Heart left ventricle (tissue), 16 donors: ENCODE measurements at regions not wholly inside any gene's neighbourhood (a gene's known extent, or its start where the extent isn't known, plus 50 kb on each side); places are given as distances from the start of the nearest gene placed in this dataset.

ENCODE experiments used
- ATAC-seq, 4 donors: fragments of 200-7000 bp; cut with Tn5 transposase; one replicate each; pipeline ENCODE4 v1.9.1; 2020 to 2022; ENCODE audit warnings: moderate library complexity in 4 of 4, mild to moderate bottlenecking in 3 of 4, moderate number of reproducible peaks in 1 of 4
- DNase-seq, 5 donors: peaks; one replicate each; pipeline ENCODE4 v3.0.0-alpha.2; 2020
- H3K27ac ChIP-seq, 12 donors: fragments of 200-600 bp; sonication (generic) in 4 of 12; one replicate each; pipeline versions ENCODE4 v1.5.0 to v1.8.0; 2016 to 2022; ENCODE audit warnings: mild to moderate bottlenecking in 2 of 12
- H3K27me3 ChIP-seq, 9 donors: fragments of 200-600 bp; sonication (generic) in 2 of 9; one replicate each; pipeline versions ENCODE4 v1.5.1 to v1.8.0; 2016 to 2022; ENCODE audit warnings: mild to moderate bottlenecking in 3 of 9
- H3K36me3 ChIP-seq, 9 donors: fragments of 200-600 bp; sonication (generic) in 2 of 9; one replicate each; pipeline versions ENCODE4 v1.5.0 to v1.8.0; 2018 to 2022; ENCODE audit warnings: mild to moderate bottlenecking in 2 of 9
- H3K4me1 ChIP-seq, 12 donors: fragments of 200-600 bp; sonication (generic) in 4 of 12; one replicate each; pipeline versions ENCODE4 v1.5.0 to v1.8.0; 2016 to 2022; ENCODE audit warnings: mild to moderate bottlenecking in 3 of 12
- H3K4me3 ChIP-seq, 12 donors: fragments of 200-600 bp; sonication (generic) in 4 of 12; one replicate each; pipeline versions ENCODE4 v1.5.0 to v1.8.0; 2017 to 2022; ENCODE audit warnings: mild to moderate bottlenecking in 9 of 12, moderate library complexity in 4 of 12
- H3K9me3 ChIP-seq, 12 donors: fragments of 200-600 bp; sonication (generic) in 4 of 12; one replicate each; pipeline versions ENCODE4 v1.5.0 to v1.8.0; 2016 to 2022; ENCODE audit warnings: mild to moderate bottlenecking in 1 of 12
- CTCF ChIP-seq, 12 donors: fragments of 200-600 bp; sonication (generic) in 4 of 12; IDR thresholded peaks; one replicate each; pipeline versions ENCODE4 v1.5.0 to v1.8.0; 2018 to 2022; ENCODE audit warnings: antibody characterized with exemption in 12 of 12, mild to moderate bottlenecking in 5 of 12
- POLR2A ChIP-seq, 2 donors: fragments of 450-650 bp; IDR thresholded peaks; one replicate each; pipeline ENCODE4 v1.6.1; 2017; ENCODE audit warnings: antibody characterized with exemption in 2 of 2, mild to moderate bottlenecking in 2 of 2, moderate library complexity in 2 of 2
- WGBS, 4 donors: extraction: QIAGEN DNeasy Blood & Tissue Kit in 2 of 4; methylation state at CpG; one replicate each; pipeline versions ENCODE4 v1.1.5 to v1.1.7; 2013 to 2018; 5-methylcytosine and 5-hydroxymethylcytosine counted together
- intact Hi-C, 10 donors: fragments of 100-400 bp; cut with DNase I; formaldehyde crosslinking; loops; one replicate each; pipeline versions ENCODE4 v1.11.1 to v1.14.2; 2022
- donor health status: ischemic (EF 13 %, LVEDD 7.1; RV severe dilation, severe dysfunction).
- donor health status: healthy with polysubstance abuse.
- donor health status: DM: no; HTN: yes; CAD: no.
- donor health status: DM: no; HTN: no; CAD: no.
- donor health status: ischemic (EF 25% LVEDD 6.9; RV normal size, moderate dysfunction).
- donor health status: ischemic (EF 25% LVEDD 5.7; RV mildly dilated, moderate dysfunction).
- donor health status: healthy.
- donor health status: DM: yes; HTN: yes; CAD: no.
- donor health status: ischemic (EF 35%, LVEDD 5.7; RV mildly dilated, moderate dysfunction).
- donor health status: nonischemic (EF 11% LVEDD 7.7; RV severe dilation, severe dysfunction).
- donor health status: DM: yes; HTN: yes; CAD: no.
- donor health status: PGD.
- donor health status: ischemic (EF 29% LVEDD 5.4; RV normal size, mild dysfunction).
- donor health status: nonischemic (EF 23%, LVEDD 6.1; RV moderate dilation, normal function).

DNA sequence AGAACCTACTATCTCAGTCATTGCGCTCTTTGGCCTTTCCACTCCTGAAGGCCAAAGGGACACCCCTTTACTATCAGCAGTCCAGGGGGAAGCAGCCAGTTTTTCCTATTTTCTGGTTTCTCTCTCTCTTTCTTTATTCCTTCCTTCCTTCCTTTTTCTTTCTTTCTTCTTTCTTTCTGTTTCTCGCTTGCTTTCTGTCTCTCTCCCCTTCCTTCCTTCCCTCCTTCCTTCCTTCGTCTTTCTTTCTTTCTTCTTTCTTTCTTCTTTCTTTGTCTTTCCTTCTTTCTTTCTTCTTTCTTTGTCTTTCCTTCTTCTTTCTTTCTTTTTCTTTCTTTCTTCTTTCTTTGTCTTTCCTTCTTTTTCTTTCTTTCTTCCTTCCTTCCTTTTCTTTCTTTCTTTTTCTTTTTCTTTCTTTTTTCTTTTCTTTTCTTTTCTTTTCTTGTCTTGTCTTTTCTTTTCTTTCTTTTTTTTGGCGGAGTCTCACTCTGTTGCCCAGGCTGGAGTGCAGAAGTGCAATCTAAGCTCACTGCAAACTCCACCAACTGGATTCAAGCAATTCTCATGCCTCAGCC is 64.9 kb upstream of the OTX2 start:
- intact Hi-C loops = no loop called here
- Histone ChIP-seq H3K4me1 (no peaks in the 10 kb centered on the region), H3K36me3 (no peaks in the 10 kb centered on the region), H3K9me3 (no peaks in the 10 kb centered on the region), H3K4me3 (no peak overlapping the region), H3K27me3 (peaks cover 0 to 4% (median 0%) of the 10 kb centered on the region in 9 donors), H3K27ac (no peak overlapping the region)
- TF ChIP-seq CTCF (IDR thresholded peaks at IDR 0.05) (no peak), POLR2A (IDR thresholded peaks at IDR 0.05) (no peak)
- ATAC-seq = no peak
- no peak for DNase-seq
- WGBS, 4 donors = 82 to 93% (median 87%) methylated on average over 4 of the region's 4 CpGs

GRCh38 chr14:56874375-56874774 is 64.1 kb upstream of the OTX2 start:
- 12 to 16% (median 14%) methylated on average over 5 of the region's 5 CpGs for WGBS, 4 donors
- intact Hi-C loops = no loop called here

DNA sequence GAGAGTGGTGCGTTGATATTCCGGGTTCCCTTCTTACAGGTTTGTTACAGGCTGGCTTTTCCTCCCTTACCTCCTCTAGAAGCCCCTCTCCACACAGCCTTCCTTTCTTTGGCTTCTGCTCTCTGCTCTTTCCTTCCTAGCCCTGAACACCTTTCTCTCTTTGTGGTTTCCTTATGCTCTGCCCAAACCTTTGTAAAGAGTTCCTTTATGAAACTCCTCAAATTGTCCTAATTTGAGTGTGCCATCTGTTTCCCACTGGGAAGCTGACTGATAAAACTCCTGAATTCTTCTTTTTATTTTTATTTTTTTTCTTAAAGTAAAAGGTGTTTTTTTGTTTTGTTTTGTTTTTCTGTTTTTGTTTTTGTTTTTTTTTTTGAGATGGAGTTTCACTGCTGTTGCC is 60.1 kb upstream of the OTX2 start:
- Histone ChIP-seq H3K9me3 (no peaks in the 10 kb centered on the region), H3K27ac (no peak overlapping the region), H3K4me1 (no peaks in the 10 kb centered on the region), H3K4me3 (no peak overlapping the region), H3K36me3 (no peaks in the 10 kb centered on the region), H3K27me3 (peaks cover 0 to 6% (median 0%) of the 10 kb centered on the region in 9 donors)
- ATAC-seq (no peak), DNase-seq (no peak)
- intact Hi-C loops = no loop called here
- TF ChIP-seq POLR2A (IDR thresholded peaks at IDR 0.05) (no peak), CTCF (IDR thresholded peaks at IDR 0.05) (no peak)
- WGBS, 4 donors = 83 to 98% (median 94%) methylated on average over 2 of the region's 2 CpGs

More at GRCh38 chr14:56874375-56874774, 64.1 kb upstream of the OTX2 start:
- H3K27me3 ChIP-seq = peaks cover 0 to 4% (median 0%) of the 10 kb centered on the region in 9 donors
- no peaks in the 10 kb centered on the region for H3K9me3 ChIP-seq
- H3K27ac ChIP-seq = no peak overlapping the region
- H3K36me3 ChIP-seq = no peaks in the 10 kb centered on the region
- DNase-seq (no peak), ATAC-seq (no peak)
- H3K4me3 ChIP-seq = no peak overlapping the region
- peak in 2 of 12 donors; percentile 11 to 18 for TF ChIP-seq CTCF (IDR thresholded peaks at IDR 0.05)
- no peak for TF ChIP-seq POLR2A (IDR thresholded peaks at IDR 0.05)
- no peaks in the 10 kb centered on the region for H3K4me1 ChIP-seq

GRCh38 chr14:56868660-56869059 is 58.4 kb upstream of the OTX2 start:
- no peak for TF ChIP-seq POLR2A (IDR thresholded peaks at IDR 0.05)
- no peak for TF ChIP-seq CTCF (IDR thresholded peaks at IDR 0.05)
- WGBS, 4 donors = 69 to 81% (median 73%) methylated on average over 5 of the region's 5 CpGs
- ATAC-seq = no peak
- DNase-seq = no peak
- H3K9me3 ChIP-seq = no peaks in the 10 kb centered on the region
- no peaks in the 10 kb centered on the region for H3K4me1 ChIP-seq
- H3K36me3 ChIP-seq = no peaks in the 10 kb centered on the region
- intact Hi-C loops = no loop called here
- H3K4me3 ChIP-seq = no peak overlapping the region
- peaks cover 0 to 7% (median 0%) of the 10 kb centered on the region in 9 donors for H3K27me3 ChIP-seq
- no peak overlapping the region for H3K27ac ChIP-seq
